Breast epithelium (tissue), 3 donors: ENCODE measurements at regions not wholly inside any gene's neighbourhood (a gene's known extent, or its start where the extent isn't known, plus 50 kb on each side); places are given as distances from the start of the nearest gene placed in this dataset.

ENCODE experiments used
- POLR2A ChIP-seq: fragments of 450-650 bp; IDR thresholded peaks from one replicate; pipeline ENCODE4 v1.6.1; 2016; ENCODE audit warnings: antibody characterized with exemption, mild to moderate bottlenecking, moderate library complexity
- POLR2AphosphoS5 ChIP-seq, 3 donors: sonication (generic); formaldehyde crosslinking; IDR thresholded peaks; one replicate each; pipeline ENCODE4 v1.6.1; 2017; ENCODE audit warnings: antibody characterized with exemption in 3 of 3
- TF ChIP-seq, protein P1 (sequence below), 3 donors: fragments of 450-650 bp; IDR thresholded peaks; one replicate each; pipeline ENCODE4 v1.5.1; 2016 to 2017; ENCODE audit warnings: antibody characterized with exemption in 3 of 3, mild to moderate bottlenecking in 3 of 3, moderate library complexity in 3 of 3

DNA sequence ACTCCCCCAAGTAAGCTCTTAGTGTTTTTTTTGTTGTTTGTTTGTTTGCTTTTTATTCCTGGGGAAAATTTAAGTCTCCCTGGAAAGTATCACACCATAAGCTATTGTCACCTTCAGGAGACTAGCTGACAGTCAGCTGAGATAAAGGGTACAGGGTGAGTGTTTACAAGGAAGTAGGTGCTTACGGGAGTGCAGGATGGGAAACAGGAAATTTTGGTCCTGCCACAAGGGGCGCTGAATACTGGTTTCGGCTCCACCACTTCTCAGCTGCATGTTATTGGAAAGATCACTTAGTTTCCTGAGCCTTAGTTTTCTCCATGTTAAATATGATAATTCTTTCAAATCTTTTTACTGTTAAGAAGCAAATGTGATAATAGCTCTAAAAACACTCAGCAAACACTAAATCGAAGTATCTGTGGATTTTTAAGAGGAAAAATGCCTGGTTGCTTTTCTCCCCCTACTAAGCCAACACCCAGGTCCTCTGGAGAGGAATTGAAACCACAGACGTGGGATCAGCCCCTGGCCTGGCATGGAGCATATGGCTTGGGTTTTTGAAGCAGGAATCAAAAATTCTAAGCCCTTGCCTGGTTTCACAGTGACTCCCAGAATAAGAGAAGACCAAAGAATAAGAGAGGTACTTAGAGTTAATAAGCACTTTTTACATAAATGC lies 90.7 kb downstream of the SCN11A start:
- TF ChIP-seq POLR2AphosphoS5 (IDR thresholded peaks at IDR 0.05), result no peak
- no peak for TF ChIP-seq POLR2A
- TF ChIP-seq, protein P1, sequence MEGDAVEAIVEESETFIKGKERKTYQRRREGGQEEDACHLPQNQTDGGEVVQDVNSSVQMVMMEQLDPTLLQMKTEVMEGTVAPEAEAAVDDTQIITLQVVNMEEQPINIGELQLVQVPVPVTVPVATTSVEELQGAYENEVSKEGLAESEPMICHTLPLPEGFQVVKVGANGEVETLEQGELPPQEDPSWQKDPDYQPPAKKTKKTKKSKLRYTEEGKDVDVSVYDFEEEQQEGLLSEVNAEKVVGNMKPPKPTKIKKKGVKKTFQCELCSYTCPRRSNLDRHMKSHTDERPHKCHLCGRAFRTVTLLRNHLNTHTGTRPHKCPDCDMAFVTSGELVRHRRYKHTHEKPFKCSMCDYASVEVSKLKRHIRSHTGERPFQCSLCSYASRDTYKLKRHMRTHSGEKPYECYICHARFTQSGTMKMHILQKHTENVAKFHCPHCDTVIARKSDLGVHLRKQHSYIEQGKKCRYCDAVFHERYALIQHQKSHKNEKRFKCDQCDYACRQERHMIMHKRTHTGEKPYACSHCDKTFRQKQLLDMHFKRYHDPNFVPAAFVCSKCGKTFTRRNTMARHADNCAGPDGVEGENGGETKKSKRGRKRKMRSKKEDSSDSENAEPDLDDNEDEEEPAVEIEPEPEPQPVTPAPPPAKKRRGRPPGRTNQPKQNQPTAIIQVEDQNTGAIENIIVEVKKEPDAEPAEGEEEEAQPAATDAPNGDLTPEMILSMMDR (IDR thresholded peaks at IDR 0.05), result peak in 2 of 3 donors; percentile 37 to 43
